D721Med (cell line): ENCODE measurements at regions not wholly inside any gene's neighbourhood (a gene's known extent, or its start where the extent isn't known, plus 50 kb on each side); places are given as distances from the start of the nearest gene placed in this dataset.

Source experiments
- DNase-seq: peaks from one replicate; pipeline ENCODE4 v3.0.0; 2011; ENCODE audit warnings: low spot score; ENCODE audit not compliant: insufficient read length
- FAIRE-seq: peaks from 2 replicates; lab custom pipeline; 2011; peaks lifted over from hg19 to GRCh38; lab: Jason Lieb, UNC
- CTCF ChIP-seq: IDR thresholded peaks from 2 replicates; pipeline ENCODE4 v1.5.1; 2012; ENCODE audit warnings: mild to moderate bottlenecking, control low read depth; ENCODE audit not compliant: insufficient read depth; ENCODE audit errors: missing control alignments

GRCh38 chr20:21788082-21788481 is 82.6 kb downstream of the PAX1 start:
- no peak for DNase-seq
- TF ChIP-seq CTCF: no peak
- no peak for FAIRE-seq

- TF ChIP-seq CTCF: no peak
- FAIRE-seq (no peak), DNase-seq (no peak)
Observed at GRCh38 chr20:21781446-21782075, 76.1 kb downstream of the PAX1 start.

GRCh38 chr20:21780528-21780927 is 75.1 kb downstream of the PAX1 start:
- FAIRE-seq: no peak
- no peak for DNase-seq
- no peak for TF ChIP-seq CTCF
